DOHH2 (cell line): ENCODE measurements at regions not wholly inside any gene's neighbourhood (a gene's known extent, or its start where the extent isn't known, plus 50 kb on each side); places are given as distances from the start of the nearest gene placed in this dataset.

Experiments used
- EZH2phosphoT487 ChIP-seq: fragments of 200-600 bp; sonication (generic); IDR thresholded peaks from 2 replicates; pipeline ENCODE4 v1.6.1; 2017; ENCODE audit warnings: borderline replicate concordance, mild to moderate bottlenecking, antibody characterized with exemption, low read length, moderate library complexity, mixed read lengths
- TF ChIP-seq, protein P1 (sequence below): fragments of 200-600 bp; sonication (generic); IDR thresholded peaks from one replicate; pipeline ENCODE4 v1.5.1; 2014; ENCODE audit warnings: antibody characterized with exemption, mild to moderate bottlenecking, low read depth, low read length; ENCODE audit not compliant: poor library complexity, severe bottlenecking

DNA sequence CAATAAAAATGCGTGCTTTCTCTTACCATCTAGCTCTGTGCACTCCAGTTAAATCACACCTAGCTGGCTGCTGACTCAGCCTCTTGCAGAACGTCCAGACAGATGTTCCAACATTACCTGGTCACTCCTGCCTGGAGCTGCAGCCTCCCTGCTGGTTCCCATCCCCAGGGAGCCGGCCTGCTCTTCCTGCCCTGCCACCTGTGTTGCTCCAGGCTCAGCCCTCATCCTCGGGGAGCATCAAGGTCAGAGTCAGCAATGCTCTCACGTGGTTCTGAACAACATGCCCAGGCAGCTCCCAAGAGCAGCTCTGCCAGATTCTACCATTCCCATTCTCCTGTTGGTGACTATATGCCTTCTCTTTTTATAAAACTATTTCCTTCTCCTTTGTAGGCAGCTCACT, 81.3 kb downstream of the GADD45G start:
- TF ChIP-seq, protein P1, sequence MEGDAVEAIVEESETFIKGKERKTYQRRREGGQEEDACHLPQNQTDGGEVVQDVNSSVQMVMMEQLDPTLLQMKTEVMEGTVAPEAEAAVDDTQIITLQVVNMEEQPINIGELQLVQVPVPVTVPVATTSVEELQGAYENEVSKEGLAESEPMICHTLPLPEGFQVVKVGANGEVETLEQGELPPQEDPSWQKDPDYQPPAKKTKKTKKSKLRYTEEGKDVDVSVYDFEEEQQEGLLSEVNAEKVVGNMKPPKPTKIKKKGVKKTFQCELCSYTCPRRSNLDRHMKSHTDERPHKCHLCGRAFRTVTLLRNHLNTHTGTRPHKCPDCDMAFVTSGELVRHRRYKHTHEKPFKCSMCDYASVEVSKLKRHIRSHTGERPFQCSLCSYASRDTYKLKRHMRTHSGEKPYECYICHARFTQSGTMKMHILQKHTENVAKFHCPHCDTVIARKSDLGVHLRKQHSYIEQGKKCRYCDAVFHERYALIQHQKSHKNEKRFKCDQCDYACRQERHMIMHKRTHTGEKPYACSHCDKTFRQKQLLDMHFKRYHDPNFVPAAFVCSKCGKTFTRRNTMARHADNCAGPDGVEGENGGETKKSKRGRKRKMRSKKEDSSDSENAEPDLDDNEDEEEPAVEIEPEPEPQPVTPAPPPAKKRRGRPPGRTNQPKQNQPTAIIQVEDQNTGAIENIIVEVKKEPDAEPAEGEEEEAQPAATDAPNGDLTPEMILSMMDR = no peak
- no peak for TF ChIP-seq EZH2phosphoT487
